Stimulated activated CD4-positive, alpha-beta T cell treated with anti-CD3 and anti-CD28 coated beads, Interleukin-4, amount 100 ng/mL, for 48 hours (primary cell): ENCODE measurements at regions not wholly inside any gene's neighbourhood (a gene's known extent, or its start where the extent isn't known, plus 50 kb on each side); places are given as distances from the start of the nearest gene placed in this dataset.
"Not testable (repeated sequence)": the region's sequence is repeated elsewhere in the genome, so short reads cannot be mapped to it uniquely, and the experiment has no call there.

ENCODE experiments used
- DNase-seq, 2 donors: peaks; one replicate each; pipeline ENCODE4 v3.0.0-alpha.2; 2020; ENCODE audit warnings: low read depth in 2 of 2

DNA sequence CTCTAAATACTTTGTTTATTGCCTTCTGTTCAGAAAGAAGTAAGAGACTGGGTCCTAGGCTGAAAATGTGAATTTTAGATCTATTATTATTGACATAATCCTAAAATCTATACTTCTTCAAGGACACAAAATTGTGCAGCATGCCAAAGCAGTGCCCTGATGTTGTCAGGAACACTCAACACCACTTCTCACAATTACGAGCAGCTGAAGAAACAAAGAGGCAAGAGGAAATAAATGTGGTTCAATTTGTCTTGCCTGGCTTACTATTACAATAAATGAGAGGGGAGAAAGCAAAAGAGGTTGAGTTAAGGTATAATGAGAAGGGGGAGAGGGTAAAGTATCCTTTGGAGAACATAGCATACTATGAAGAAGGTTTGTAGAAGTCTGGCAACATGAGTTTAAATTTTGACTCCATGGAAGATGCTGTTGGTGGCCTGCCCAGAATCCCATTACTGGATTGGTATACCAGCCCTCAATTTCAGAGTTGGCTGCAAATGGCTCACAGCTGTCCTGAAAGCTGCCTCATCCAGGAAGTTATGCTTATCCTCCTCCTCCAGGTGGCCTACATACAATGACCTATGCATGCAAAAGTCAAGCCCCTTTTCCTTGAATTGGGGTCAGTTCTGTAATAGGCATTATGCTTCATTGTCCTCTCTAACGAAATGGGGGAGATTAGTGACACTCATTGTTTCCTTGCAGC lies 274.6 kb upstream of the SMIM30 start:
- DNase-seq: no peak

DNA sequence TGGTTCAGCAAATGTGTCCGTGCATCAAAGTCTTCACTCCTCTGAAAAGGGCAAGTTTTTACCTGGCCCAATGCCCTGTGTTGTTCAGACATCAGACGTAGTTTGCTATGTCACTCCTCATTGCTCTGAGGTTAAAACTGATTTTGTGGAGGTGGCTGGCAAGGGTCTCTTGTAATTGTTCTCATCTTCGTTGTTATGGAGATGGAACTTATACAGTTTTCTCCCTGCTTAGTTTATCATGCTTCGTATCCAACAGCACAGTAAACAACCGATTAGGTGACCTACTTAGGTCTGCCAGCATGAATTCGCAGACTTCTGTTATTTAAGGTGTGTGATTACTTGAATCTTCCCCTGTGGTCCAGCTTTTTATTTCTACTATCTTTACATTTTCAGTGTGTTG lies 274.1 kb upstream of the SMIM30 start:
- no peak for DNase-seq

DNA sequence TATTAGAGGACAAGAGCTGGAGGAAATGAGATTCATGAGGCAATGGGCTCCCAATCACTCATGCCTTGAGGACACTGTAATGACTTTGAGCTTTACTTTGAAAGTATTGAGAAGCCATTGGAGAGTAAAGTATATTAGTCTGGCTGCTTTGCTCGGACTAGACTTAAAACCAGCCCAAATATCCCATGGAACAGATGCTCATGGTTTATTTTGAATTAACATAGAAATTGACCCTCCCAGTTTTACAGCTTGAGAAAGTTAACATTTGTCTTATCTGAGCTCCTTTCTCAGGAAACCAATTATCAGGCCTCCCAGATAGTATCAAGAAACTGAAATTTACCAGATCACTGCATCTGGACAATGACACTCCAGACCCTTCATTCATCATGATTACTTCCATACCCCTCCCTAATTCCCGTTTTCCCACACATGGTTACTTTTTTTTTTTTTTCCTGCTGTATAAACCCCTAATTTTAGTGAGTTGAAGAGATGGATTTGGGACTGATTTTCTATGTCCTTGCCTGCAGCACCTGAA lies 270.8 kb upstream of the SMIM30 start:
- no peak for DNase-seq

DNA sequence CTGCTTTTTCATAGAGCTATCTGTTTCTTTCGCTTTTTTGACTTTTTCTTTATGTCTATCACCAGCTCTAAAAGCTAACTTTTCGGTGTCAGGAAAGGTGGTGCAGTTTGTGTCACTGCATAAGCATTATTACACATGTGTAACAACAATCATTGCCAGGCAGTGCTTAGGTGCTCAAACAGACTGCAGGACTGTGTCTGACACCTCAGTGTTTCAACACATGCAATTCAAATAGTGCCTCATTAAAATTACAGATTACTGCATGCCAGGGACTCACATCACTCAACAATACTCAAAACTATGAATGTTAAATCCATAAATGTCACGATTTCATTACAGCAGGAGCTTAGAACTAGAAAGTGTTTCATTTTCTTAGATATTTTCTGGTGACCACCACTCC lies 265.3 kb upstream of the SMIM30 start:
- DNase-seq: no peak

DNA sequence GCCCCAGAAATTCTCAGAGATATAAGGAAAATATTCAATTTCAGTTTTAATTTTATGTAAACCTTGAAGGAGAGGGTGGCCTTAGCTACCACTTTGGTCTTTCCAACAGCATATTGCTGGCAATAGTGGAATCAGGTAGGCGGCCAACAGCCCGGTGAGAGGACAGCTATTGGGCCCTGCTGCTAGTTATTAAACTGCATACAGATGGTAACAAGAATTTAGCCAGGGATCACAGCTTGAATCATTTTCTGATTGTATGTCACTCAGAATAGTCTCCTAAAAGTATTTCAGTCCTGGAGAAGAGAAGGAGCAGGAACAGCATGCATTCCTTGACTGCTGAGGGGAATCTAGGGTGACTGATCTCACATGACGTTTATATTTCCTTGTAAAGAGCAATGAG lies 261.4 kb upstream of the SMIM30 start:
- DNase-seq: no peak

DNA sequence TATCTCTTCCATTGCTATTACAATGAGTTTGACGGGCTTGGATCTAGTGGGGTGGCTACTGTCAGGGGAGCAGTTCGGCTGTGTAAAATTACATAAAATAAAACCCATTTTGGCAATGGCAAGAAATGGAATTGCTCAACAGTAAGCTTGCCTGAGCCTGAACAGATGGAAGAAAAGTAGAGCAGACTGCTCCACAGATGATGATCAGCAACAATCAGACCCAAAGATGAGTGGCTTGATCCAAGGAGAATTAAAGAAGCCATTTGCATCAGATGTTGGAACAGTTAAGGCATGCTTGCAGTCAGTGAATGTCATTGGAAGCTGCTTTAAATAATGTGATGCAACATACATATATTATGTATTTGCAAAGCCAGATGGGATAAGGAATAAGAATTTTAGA lies 256.6 kb upstream of the SMIM30 start:
- DNase-seq: no peak

DNA sequence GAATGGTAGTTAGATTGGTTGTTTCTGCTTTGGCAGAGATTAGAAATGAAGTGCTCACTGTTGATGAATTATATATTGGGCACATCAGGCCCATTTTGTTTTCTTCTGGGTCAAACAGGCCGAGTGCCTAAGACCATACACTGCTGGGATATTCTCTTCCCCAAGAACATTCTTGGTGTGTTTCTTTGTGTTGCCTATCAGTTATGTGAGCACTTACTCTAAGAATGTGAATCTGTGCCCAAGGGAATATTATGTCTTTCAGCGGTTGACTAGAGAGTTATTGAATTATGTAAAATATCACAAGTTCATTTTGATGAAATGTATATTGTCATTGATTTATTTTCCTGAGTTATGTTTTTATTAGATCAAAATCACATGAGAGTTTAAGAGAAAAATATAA lies 255.5 kb upstream of the SMIM30 start:
- DNase-seq: no peak

DNA sequence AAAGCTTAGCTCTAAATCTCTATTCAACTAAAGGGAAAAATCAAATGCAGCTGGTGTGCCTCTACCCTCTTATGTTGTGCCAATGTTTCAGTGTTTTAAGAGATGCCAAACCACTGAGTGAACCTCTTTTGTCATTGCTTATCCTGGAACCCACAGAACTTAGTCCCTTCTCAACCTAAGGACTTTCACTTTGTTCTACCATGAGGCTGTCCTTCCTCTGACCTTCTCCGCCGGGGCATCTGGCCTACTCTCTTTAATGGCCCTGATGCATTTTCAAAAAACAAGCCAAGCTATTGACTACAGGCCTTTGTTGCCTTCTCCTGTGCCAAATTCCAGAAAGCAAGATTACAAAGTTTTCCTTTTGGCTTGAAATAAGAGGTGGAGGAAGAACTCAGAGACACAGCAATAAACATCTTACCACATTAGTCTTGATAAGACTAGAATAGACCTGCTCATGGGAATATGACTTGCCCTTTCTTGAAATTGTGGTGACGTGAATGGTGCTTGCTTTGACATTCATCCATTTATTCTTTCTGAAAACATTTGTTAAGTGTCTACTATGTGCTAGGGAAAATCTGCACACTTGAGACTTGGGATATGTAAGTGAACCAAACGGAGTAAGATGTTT lies 253.2 kb upstream of the SMIM30 start:
- no peak for DNase-seq

DNA sequence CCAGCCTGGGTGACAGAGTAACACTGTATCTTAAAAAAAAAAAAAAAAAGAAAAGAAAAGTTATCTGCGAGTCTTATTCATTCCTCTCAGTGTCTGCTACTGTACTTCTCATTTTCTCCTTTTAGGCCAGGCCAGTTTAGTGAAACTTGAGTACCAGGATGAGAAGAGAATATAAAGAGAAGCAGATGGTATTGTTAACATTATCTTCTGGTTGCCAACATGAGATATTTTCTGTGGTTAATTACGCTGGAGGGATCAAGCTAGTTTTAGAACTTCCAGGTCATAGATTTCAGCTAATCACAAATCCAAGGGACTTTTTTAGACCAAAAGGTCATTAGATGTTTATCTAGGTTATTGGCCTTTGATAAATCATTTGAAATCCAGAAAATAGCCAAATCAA lies 252.6 kb upstream of the SMIM30 start:
- no peak for DNase-seq

DNA sequence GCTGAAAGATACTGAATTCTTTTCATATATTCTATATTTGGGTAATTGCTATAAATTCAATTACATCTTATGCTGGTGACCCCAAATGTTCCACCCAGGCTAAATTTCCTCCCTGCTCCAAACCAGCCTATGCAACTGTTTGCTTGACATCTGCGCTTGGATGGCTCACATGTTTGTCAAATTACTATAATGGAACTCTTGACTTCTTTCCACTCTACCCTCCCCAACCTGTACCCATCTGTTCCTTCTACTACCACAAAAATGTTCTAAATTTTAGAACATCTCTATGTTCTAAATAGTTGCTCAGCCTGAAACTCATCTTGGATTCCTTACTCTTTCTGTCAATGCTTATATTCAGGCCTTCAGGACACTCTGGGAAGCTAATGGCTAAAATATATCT lies 249.9 kb upstream of the SMIM30 start:
- DNase-seq: no peak

DNA sequence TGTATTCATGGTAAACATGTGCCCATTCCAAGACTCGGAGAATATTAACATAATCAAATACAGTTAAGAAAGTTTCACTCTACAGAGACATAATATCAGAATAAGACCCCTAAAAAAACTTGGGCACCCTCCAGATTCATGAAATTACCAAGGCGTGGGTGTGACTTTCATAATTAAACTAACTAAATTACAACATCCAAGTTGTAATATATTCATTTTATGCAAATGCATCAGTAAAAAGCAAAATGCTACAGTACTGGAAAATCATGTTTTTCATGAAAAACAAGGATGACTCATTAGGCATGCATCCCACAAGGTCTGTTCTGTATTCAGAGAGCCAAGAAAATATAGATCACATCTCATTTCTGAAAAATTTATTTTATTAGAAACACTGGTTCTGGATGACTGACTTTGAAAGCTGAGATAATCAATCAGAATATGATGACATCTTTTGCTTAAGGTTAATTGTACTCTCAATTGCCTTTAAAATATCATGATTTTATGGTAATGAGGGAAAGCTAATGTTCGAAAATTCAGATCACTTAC lies 248.8 kb upstream of the SMIM30 start:
- DNase-seq: no peak

DNA sequence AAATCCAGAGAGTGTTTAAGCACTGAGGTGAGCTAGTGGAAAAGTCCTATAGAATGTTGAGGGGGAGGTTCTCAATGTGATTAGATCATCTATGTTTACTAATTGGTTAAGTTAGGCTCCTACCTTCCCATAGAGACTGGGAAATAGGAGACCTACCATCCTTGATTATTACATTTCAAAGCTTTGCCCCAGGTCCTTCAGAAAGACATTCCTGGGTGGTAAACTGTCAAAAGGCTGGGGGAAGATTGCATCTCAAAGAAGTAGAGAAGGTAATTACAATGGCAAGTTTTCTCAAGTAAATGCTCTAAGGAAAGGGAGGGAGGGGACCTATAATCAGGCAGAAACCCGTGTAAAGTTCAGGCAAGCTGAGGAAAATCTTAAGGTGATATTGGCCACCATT lies 247.8 kb upstream of the SMIM30 start:
- no peak for DNase-seq

DNA sequence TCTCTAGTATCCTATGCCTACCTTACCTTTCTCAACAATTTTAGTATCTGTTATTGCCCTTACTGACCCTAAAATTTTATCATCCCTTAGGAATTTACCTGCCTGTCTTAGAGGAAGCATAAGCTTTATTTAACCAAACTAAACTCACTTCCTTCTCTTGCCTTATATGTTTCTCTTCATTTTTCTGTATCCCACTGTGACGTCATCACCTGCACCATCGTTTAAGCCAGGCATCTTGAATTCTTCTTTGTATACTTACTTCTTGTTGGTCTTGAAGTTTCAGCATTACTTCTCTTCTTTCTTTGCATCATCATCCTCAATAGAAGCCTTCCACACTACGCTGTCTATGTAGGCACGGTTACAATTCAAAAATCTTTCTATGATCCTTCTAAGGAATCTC lies 231.0 kb upstream of the SMIM30 start:
- no peak for DNase-seq

DNA sequence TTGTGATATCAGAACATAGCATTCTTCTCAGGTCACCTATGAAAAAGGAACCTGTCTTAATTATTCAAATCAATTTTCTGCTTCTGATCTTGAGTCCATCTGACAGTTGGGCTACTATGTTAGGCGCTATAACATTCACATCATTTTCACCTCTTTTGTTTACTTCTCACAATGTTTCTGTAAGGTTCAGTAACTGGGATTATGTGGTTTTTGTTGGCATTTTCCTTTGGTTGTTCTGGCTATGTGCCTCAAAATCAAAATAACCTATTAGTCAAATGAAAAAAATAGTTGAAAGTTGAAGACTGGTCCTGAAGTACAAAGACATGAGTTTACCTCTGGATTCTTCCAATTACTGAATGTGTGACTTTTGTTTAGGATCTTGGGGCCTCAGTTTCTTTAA lies 221.3 kb upstream of the SMIM30 start:
- no peak for DNase-seq

DNA sequence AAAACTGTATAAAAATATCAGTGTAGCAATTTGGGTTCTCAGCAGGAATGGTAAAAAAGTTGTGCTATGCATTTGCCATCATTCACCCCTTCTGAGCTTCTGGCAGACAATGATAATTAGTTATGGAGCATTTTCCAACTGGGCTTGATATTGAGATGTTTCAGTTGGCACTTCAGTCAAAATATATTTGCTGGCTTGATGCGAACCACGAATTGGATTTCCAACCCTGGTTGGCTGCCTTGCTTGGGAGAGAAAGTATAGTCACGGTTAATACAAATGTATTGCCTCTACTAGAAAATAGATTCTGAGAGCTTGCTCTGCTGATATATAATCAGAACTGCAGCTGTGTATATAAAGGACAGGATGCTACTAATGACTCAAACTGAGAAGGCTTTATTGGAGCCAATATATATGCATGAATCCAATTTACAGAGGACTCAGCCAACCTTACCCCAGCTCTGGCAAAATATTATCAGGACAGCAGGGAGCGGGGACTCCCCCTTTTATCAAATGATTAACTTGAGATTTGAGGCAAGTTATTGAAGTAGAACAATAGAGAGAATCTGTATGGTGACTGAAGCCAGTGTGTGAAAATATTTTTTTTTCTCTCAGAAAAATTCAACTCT lies 219.8 kb upstream of the SMIM30 start:
- no peak for DNase-seq

DNA sequence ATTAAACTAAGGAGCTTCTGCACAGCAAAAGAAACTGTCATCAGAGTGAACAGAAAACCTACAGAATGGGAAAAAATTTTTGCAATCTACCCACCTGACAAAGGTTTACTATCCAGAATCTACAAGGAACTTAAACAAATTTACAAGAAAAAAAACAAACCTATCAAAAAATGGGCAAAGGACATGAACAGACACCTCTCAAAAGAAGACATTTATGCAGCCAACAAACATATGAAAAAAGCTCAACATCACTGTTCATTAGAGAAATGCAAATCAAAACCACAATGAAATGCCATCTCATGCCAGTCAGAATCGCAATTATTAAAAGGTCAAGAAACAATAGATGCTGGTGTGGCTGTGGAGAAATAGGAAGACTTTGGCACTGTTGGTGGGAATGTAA lies 218.5 kb upstream of the SMIM30 start:
- not testable (repeated sequence) for DNase-seq

DNA sequence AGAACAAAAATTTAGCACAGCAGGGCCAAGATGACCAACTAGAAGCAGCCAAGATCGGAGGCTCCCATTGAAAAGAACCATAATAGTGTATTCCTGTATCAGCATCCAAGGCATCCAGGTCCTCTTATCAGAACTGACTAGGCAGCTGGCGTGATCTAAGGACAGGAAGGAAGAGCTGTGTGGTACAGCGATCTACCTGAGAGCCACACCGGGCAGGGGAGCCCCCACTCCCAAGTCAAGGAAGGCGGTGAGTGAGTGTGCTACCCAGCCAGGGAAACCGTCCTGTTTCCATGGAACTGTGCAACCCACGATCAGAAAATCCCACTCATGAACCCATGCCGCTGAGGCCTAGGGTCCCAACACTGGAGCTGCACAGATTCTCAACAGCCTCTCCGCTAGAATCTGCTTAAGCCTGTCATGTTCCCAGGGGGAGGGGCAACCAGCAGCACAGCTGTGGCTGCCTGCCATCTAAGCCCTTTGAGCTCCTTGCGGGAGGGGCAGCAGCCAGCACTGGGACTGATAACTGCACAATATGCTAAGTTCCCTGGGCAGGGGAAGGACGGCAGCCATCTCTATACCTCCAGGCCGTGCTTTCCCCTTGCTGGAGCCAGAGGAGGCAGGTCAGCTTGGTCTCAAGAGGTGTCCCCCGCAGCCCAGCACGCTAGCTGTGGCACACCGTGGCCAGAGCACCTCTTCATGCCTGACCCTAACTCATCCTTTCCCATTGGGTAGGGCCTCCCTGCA lies 213.0 kb upstream of the SMIM30 start:
- no peak for DNase-seq

DNA sequence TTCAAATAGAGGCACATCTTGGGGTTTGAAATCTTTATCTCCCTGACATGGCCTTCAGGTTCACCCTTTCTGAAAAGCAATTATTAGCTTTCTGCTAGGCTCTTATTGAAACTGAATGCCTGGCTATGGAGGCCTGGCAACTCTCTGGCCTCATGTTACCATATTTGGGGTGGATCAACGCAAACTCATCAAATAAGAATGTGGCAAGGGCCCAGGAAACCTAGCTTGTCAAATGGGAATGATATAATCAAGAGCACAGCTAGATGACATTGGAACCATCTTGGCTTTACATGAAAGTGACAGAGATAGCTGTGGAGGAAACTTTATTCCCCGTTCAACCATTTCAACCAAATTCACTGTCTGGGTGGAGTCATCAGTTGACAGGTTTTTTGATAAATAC lies 202.8 kb upstream of the SMIM30 start:
- DNase-seq: no peak

DNA sequence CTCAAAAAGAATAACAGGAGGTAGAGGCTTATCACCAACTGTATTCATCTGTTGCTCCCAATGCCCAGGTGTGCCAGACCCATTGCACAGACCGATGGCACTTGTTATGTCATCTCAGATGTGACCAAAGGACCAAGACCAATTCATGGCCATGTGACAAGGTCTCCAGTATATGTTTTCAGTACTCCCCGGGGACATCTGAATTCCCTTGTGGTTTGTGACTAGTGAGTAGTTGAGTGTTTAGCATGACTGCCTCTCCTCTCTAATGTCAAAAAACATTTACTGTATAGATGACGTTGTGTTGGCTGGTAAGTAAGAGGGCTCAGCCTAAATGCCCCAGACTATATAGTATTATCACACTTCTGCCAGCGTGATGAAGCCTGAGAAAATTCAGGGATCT lies 202.1 kb upstream of the SMIM30 start:
- DNase-seq: no peak

DNA sequence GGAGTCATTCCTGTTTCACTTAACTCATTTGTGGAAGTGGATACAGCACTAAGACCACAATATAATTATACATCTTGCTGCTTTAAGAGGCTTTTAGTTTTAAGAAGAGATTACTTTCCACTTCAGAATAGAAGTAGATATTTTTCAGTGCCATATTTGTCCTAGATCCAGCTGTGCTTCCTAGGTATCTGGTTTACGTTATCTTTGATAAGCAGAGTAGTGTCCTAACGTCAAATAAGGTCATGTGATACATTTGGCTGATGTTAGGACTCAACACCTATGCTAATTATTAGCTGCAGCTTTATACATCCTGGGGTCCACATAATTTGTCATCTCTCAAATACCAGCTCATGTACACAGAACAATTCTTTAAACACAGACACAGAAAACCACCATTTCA lies 196.2 kb upstream of the SMIM30 start:
- no peak for DNase-seq

DNA sequence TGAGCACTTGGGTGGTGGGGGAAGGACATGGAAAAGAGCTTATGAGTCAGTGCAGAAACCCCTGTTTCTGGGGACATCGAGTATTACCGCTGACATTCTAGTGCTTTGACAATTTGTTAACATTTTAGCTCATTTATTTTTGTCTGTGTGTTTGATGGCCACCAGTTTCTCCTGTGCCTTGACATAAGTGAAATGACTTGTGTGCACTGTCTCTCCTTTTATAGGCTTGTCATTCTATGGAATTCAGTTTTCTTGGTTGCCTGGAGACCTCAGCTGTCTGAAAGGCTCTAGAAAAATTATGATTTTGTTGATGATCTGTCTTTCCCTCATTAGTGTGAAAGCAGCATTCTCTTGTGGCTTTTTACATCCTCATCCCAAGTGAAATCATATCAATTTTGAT lies 190.0 kb upstream of the SMIM30 start:
- DNase-seq: no peak

DNA sequence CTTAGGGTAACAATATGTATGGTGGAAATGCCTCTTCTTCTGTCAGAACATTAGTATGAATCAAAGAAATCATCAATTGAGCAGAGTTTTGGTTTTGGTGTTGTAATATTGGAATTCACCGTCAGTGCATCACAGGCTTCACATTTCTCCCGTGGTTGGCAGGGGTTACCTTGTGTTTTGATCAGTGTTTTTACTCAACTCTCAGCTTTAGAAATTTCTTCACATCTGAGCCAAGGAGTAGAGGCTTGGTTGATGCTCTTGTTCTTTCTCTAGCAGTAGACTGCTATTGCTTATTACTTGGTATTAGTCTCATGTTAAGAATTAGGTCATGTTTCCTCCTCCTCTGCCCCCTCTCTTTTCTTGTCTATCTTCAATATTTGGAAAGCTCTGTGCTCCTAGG lies 188.8 kb upstream of the SMIM30 start:
- DNase-seq: no peak
